BJ (cell line): ENCODE measurements at regions not wholly inside any gene's neighbourhood (a gene's known extent, or its start where the extent isn't known, plus 50 kb on each side); places are given as distances from the start of the nearest gene placed in this dataset.
"Not testable (repeated sequence)": the region's sequence is repeated elsewhere in the genome, so short reads cannot be mapped to it uniquely, and the experiment has no call there.

ENCODE experiments used
- CTCF ChIA-PET: fragments of 350-600 bp; formaldehyde crosslinking; extraction: SDS; loops from one replicate; lab custom pipeline; 2021; ENCODE audit warnings: antibody characterized with exemption, inconsistent platforms; lab: Yijun Ruan, JAX
- POLR2A ChIA-PET: fragments of 300-600 bp; sonication (Branson Sonifier 250); formaldehyde crosslinking; extraction: SDS; loops from one replicate; lab custom pipeline; 2021; ENCODE audit warnings: antibody characterized with exemption; lab: Charles Lee
- DNase-seq: peaks from one replicate; pipeline ENCODE4 v3.0.0-alpha.2; 2011; ENCODE audit warnings: low read depth
- H3K27me3 ChIP-seq: 2 replicates; pipeline ENCODE4 v1.6.0; 2011; ENCODE audit warnings: low read length; ENCODE audit not compliant: control insufficient read depth, insufficient read depth
- H3K36me3 ChIP-seq: 2 replicates; pipeline ENCODE4 v1.5.1; 2011; ENCODE audit warnings: low read length; ENCODE audit not compliant: control insufficient read depth, insufficient read depth
- H3K4me3 ChIP-seq: 2 replicates; pipeline ENCODE4 v1.5.1; 2011; ENCODE audit warnings: low read depth, mild to moderate bottlenecking, control low read depth, low read length
- TF ChIP-seq, protein P1 (sequence below): IDR thresholded peaks from 2 replicates; pipeline ENCODE4 v1.5.1; 2011; ENCODE audit warnings: low read depth, mild to moderate bottlenecking, control low read depth, inconsistent platforms, low read length, moderate library complexity; ENCODE audit not compliant: insufficient read depth

DNA sequence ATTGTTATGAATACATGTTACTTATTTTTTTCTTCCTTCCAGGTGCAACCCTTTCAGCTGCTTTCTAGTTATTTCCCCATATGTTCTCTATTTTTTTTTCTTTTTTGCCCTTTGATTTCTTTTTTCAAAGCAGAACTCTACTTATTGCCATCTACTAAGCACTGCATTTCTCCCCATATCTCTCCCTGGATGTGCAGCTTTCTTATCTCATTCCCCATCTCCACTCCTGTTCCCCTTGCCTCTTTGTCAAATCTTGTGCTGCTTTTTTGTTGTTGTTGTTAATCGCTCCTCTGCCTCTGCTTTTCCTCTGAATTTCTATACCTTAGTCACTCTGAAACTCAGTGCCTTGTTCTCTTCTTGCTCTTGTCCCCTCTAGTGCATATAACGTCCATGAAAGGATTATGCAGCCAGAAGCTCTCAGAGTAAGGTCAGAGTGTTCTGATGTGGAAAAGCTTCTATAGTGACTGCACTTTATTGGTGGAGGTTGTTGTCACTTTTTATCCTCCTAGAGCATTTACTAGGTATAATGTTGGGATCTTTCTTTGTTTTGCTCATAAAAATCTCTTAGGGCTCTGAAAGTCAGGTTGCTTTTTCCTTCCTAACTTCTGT, 51.1 kb upstream of the JADE1 start:
- ChIA-PET CTCF (interaction anchor here (0.9 kb wide), 1 partner anchor 18 kb away, joined by 3 read pairs; no protein-coding TSS in a partner anchor), POLR2A (no interaction called here)
- H3K27me3 ChIP-seq: no peaks in the 10 kb centered on the region
- H3K4me3 ChIP-seq: no peak overlapping the region
- TF ChIP-seq, protein P1, sequence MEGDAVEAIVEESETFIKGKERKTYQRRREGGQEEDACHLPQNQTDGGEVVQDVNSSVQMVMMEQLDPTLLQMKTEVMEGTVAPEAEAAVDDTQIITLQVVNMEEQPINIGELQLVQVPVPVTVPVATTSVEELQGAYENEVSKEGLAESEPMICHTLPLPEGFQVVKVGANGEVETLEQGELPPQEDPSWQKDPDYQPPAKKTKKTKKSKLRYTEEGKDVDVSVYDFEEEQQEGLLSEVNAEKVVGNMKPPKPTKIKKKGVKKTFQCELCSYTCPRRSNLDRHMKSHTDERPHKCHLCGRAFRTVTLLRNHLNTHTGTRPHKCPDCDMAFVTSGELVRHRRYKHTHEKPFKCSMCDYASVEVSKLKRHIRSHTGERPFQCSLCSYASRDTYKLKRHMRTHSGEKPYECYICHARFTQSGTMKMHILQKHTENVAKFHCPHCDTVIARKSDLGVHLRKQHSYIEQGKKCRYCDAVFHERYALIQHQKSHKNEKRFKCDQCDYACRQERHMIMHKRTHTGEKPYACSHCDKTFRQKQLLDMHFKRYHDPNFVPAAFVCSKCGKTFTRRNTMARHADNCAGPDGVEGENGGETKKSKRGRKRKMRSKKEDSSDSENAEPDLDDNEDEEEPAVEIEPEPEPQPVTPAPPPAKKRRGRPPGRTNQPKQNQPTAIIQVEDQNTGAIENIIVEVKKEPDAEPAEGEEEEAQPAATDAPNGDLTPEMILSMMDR: no peak
- no peaks in the 10 kb centered on the region for H3K36me3 ChIP-seq
- no peak for DNase-seq

DNA sequence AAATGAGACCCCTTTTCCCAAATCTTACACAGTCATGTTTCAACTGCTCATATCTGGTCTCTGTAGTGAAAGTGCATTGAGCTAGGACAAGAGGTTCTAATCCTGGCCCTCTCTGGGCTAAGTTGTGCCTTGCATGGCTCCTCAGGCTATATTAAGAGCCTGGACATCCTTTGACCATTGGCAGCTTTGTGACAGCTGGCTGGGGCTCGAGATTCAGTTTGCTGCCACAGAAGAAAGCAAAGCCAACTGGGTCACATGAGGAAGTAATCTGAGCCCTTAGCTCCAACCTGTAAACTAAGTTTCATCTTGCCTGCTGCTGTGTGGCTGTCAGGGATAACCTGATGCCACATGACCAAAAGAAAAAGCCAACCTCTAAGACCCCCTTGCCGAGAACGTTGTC, 51.8 kb upstream of the JADE1 start:
- ChIA-PET POLR2A (no interaction called here), CTCF (no interaction called here)
- H3K4me3 ChIP-seq: no peak overlapping the region
- no peaks in the 10 kb centered on the region for H3K27me3 ChIP-seq
- TF ChIP-seq, protein P1: no peak
- H3K36me3 ChIP-seq: no peaks in the 10 kb centered on the region
- no peak for DNase-seq

DNA sequence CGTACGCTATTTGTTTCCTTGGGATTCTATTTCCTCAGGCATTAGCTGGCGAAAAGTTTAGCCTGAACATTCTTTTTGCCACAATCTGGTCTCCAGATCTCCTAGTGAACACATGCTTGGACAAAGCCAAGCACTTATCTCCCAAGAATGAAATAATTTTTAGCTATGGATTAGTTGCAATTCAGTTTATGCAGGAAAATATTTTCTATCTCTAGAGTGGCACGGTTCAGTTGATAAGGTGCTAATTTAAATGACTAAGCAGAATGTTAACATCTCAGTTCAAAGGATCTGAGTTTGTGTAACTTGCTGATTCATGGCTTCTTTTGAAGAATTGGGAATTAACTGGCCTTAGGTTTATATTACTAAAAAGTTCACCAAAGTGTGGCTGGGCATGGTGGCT, 58.1 kb upstream of the JADE1 start:
- Histone ChIP-seq H3K36me3 (no peaks in the 10 kb centered on the region), H3K4me3 (no peak overlapping the region), H3K27me3 (no peaks in the 10 kb centered on the region)
- CTCF ChIA-PET: interaction anchor here (0.8 to 1.2 kb wide), 2 partner anchors 11 to 16 kb away, joined by 3 read pairs; no protein-coding TSS in a partner anchor
- DNase-seq: no peak
- POLR2A ChIA-PET: interaction anchor here (0.5 kb wide), 1 partner anchor 522 kb away, joined by 5 read pairs; no protein-coding TSS in a partner anchor
- TF ChIP-seq, protein P1: no peak

DNA sequence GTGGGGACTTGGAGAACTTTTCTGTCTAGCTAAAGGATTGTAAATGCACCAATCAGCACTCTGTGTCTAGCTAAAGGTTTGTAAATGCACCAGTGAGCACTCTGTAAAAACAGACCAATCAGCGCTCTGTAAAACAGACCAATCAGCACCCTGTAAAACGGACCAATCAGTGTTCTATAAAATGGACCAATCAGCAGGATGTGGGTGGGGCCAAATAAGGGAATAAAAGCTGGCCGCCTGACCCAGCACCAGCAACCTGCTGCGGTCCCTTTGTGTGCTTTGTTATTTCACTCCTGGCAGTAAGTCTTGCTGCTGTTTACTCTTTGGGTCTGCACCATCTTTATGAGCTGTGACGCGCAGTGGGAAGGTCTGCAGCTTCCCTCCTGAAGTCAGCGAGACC, 67.8 kb upstream of the JADE1 start:
- CTCF ChIA-PET: interaction anchor here (0.9 kb wide), 1 partner anchor 280 kb away, joined by 3 read pairs; no protein-coding TSS in a partner anchor
- H3K4me3 ChIP-seq, H3K27me3 ChIP-seq, POLR2A ChIA-PET, H3K36me3 ChIP-seq, DNase-seq: not testable (repeated sequence)

DNA sequence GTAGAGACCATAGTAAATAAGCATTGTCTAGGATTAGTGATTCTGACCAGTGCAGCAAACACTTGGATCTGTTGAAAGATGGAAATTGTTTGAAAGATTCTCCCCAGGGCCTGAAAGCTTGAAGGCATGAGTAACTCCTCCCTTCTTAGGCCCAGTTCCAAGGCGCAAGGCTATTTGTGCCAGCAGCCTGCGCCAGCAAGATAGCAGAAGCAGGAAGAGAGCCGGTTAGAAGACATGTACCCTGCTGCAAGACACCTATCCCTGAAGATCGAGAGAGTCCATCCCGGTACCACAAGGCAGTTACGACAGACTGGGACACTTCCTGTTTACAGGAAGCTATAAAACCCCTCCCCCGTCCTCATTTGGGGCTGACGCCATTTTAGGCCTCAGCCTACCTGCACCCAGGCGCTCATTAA, 72.4 kb upstream of the JADE1 start:
- ChIA-PET CTCF (interaction anchor here (0.9 kb wide), 1 partner anchor 34 kb away, joined by 3 read pairs; no protein-coding TSS in a partner anchor), POLR2A (no interaction called here)
- DNase-seq: no peak
- TF ChIP-seq, protein P1: no peak
- Histone ChIP-seq H3K36me3 (no peaks in the 10 kb centered on the region), H3K4me3 (no peak overlapping the region), H3K27me3 (no peaks in the 10 kb centered on the region)
